ENCODE measurements at regions not wholly inside any gene's neighbourhood (a gene's known extent, or its start where the extent isn't known, plus 50 kb on each side); places are given as distances from the start of the nearest gene placed in this dataset.

DNA sequence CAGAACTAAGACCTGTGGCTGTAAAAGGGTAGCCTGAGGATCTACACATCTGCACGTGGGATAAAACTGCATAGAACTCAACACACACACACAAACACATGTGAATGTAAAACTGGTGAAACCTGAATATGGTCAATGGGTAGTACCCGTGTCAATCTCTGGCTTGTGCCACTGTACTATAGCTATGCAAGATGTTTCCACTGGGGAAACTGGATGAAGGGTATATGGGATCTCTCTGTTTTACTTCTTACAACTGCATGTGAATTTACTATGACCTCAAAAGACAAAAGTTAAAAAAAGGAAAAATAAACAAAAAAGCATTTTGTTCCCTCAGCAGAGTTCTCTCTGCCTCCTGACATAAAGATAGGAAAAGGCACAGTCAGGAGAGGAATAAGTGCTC, 143.3 kb upstream of the LHX1 start:
- H3K27ac ChIP-seq: no peak overlapping the region
- no peaks in the 10 kb centered on the region for H3K27me3 ChIP-seq
- no peaks in the 10 kb centered on the region for H3K36me3 ChIP-seq
- intact Hi-C loops (cut with DNase I): no loop called here
- no peak for DNase-seq
- TF ChIP-seq CTCF (IDR thresholded peaks at IDR 0.05): no peak
- WGBS, 3 donors: 79 to 83% (median 82%) methylated on average over 2 of the region's 2 CpGs
- H3K4me1 ChIP-seq (ENCODE audit: insufficient read depth): no peaks in the 10 kb centered on the region
- H3K4me3 ChIP-seq: no peak overlapping the region
- no peaks in the 10 kb centered on the region for H3K9me3 ChIP-seq

- 20 to 21% (median 20%) methylated on average over 31 to 35 of the region's 35 CpGs for WGBS, 3 donors
- TF ChIP-seq EP300 (IDR thresholded peaks at IDR 0.05): no peak
- TF ChIP-seq CTCF (IDR thresholded peaks at IDR 0.05): no peak
- no peak for TF ChIP-seq POLR2A (IDR thresholded peaks at IDR 0.05)
Measured at GRCh38 chr17:36807496-36808179, 129.6 kb upstream of the LHX1 start.

GRCh38 chr17:36808180-36808661, 129.1 kb upstream of the LHX1 start:
- Histone ChIP-seq H3K27ac (no peak overlapping the region), H3K36me3 (no peaks in the 10 kb centered on the region), H3K4me3 (no peak overlapping the region), H3K4me1 (ENCODE audit: insufficient read depth) (no peaks in the 10 kb centered on the region), H3K27me3 (no peaks in the 10 kb centered on the region), H3K9me3 (no peaks in the 10 kb centered on the region)
- intact Hi-C loops (cut with DNase I): no loop called here
- DNase-seq: no peak
- TF ChIP-seq EP300 (IDR thresholded peaks at IDR 0.05) (no peak), CTCF (IDR thresholded peaks at IDR 0.05) (no peak), POLR2A (IDR thresholded peaks at IDR 0.05) (no peak)
- 1% methylated on average over 34 to 60 of the region's 60 CpGs for whole genome bisulfite sequencing, 3 donors

More at GRCh38 chr17:36807496-36808179, 129.6 kb upstream of the LHX1 start:
- Histone ChIP-seq H3K4me3 (no peak overlapping the region), H3K9me3 (no peaks in the 10 kb centered on the region), H3K36me3 (no peaks in the 10 kb centered on the region), H3K4me1 (ENCODE audit: insufficient read depth) (no peaks in the 10 kb centered on the region), H3K27me3 (no peaks in the 10 kb centered on the region), H3K27ac (no peak overlapping the region)
- intact Hi-C loops (cut with DNase I): no loop called here
- DNase-seq: no peak

GRCh38 chr17:36812762-36813161, 124.5 kb upstream of the LHX1 start:
- TF ChIP-seq POLR2A (IDR thresholded peaks at IDR 0.05): no peak
- TF ChIP-seq EP300 (IDR thresholded peaks at IDR 0.05): no peak
- H3K27ac ChIP-seq: no peak overlapping the region
- H3K36me3 ChIP-seq: no peaks in the 10 kb centered on the region
- intact Hi-C loops (cut with DNase I): no loop called here
- no peak for DNase-seq
- no peaks in the 10 kb centered on the region for H3K4me1 ChIP-seq (ENCODE audit: insufficient read depth)
- no peak overlapping the region for H3K4me3 ChIP-seq
- 1 to 3% (median 2%) methylated on average over 9 of the region's 9 CpGs for WGBS, 3 donors
- H3K27me3 ChIP-seq: no peaks in the 10 kb centered on the region
- no peaks in the 10 kb centered on the region for H3K9me3 ChIP-seq

DNA sequence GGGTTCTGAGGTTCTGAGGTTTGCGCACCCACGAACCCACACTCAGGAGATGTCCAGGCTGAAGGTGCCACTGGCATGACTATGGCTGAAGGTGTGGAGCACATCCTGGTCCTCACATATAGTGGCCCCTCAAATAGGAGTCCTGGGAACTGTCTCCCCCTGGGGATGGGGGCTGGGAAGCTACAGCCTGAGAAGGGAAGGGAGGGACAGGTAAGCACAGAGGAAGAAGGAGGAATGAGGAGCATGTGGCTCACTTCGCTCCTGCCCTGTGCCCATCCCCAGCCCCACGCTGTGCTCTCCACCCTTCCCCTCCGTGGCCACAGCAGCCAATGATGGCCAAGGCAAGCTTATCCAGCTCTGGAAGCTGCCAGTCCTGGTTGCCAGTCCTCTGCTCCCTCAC, 123.9 kb upstream of the LHX1 start:
- DNase-seq: no peak
- Histone ChIP-seq H3K36me3 (no peaks in the 10 kb centered on the region), H3K27me3 (no peaks in the 10 kb centered on the region), H3K9me3 (no peaks in the 10 kb centered on the region), H3K4me1 (ENCODE audit: insufficient read depth) (no peaks in the 10 kb centered on the region), H3K4me3 (no peak overlapping the region), H3K27ac (no peak overlapping the region)
- no peak for TF ChIP-seq CTCF (IDR thresholded peaks at IDR 0.05)
- intact Hi-C loops (cut with DNase I): no loop called here
- 59 to 70% (median 67%) methylated on average over 5 of the region's 5 CpGs for WGBS, 3 donors
